ENCODE measurements at regions not wholly inside any gene's neighbourhood (a gene's known extent, or its start where the extent isn't known, plus 50 kb on each side); places are given as distances from the start of the nearest gene placed in this dataset.

DNA sequence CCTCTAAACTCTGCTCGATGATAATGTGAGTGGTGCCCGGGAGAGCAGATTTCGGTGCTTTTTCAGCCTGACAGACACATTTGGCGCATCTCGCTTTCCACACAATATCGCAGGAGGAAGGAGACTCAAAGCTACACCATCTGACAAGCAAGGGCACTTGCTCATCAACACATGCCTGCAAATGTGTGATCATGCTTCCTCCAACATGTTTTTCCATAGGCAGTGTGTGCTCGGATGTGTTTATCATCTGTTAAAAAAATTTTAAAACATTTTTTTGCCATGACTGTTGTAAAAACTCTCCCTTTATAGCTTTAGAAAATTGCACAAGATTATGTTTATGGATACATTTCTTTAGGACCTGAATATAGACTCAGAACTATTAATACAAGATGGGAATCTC, 170.3 kb upstream of the PUDP start:
- Histone ChIP-seq H3K4me1 (no peaks in the 10 kb centered on the region), H3K27ac (no peak overlapping the region), H3K4me3 (no peak overlapping the region), H3K27me3 (no peaks in the 10 kb centered on the region), H3K36me3 (no peaks in the 10 kb centered on the region), H3K9me3 (no peaks in the 10 kb centered on the region)
- in situ Hi-C loops (cut with MboI; ENCODE audit: low pct_ligation_motif_present in 1 of 4, low pct_unique_long_range_greater_than_20kb in 1 of 4, low sequenced_read_pairs in 3 of 4) (no loop called here), intact Hi-C loops (cut with DNase I; ENCODE audit: low total_unique reads) (no loop called here)
- TF ChIP-seq POLR2AphosphoS5 (IDR thresholded peaks at IDR 0.05) (no peak), EP300 (IDR thresholded peaks at IDR 0.05; ENCODE audit: low read depth) (no peak), POLR2A (IDR thresholded peaks at IDR 0.05) (no peak)
- TF ChIP-seq, protein P1, sequence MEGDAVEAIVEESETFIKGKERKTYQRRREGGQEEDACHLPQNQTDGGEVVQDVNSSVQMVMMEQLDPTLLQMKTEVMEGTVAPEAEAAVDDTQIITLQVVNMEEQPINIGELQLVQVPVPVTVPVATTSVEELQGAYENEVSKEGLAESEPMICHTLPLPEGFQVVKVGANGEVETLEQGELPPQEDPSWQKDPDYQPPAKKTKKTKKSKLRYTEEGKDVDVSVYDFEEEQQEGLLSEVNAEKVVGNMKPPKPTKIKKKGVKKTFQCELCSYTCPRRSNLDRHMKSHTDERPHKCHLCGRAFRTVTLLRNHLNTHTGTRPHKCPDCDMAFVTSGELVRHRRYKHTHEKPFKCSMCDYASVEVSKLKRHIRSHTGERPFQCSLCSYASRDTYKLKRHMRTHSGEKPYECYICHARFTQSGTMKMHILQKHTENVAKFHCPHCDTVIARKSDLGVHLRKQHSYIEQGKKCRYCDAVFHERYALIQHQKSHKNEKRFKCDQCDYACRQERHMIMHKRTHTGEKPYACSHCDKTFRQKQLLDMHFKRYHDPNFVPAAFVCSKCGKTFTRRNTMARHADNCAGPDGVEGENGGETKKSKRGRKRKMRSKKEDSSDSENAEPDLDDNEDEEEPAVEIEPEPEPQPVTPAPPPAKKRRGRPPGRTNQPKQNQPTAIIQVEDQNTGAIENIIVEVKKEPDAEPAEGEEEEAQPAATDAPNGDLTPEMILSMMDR (IDR thresholded peaks at IDR 0.05) = no peak
- WGBS, 2 donors (ENCODE audit: low coverage in 1 of 2) = 90% methylated on average over 7 of the region's 7 CpGs; no CpG with 5 or more reads in 1 of the 2 donors
- DNase-seq = no peak

DNA sequence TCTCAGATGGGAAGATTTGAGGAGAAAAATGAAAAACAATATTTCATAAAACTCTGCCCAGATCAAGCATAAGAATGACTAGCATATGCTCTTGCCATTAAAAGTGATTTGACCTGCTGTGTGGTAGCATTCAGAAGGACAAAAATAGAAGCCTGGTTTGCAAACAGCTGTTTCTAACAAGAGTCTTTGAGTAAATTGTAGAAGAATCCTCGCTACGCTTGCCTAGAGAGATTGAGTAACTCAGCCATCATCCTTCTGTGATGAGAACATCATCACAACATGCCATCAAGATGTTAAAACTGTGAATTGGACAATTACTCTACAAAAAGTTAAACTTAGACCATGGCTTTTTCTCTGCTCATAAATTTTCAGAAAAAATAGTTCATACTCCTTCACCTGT, 168.9 kb upstream of the PUDP start:
- no peaks in the 10 kb centered on the region for H3K27me3 ChIP-seq
- DNase-seq = no peak
- no peaks in the 10 kb centered on the region for H3K36me3 ChIP-seq
- no peak overlapping the region for H3K4me3 ChIP-seq
- H3K9me3 ChIP-seq = no peaks in the 10 kb centered on the region
- 86% methylated on average over 2 of the region's 2 CpGs; no CpG with 5 or more reads in 1 of the 2 donors for WGBS, 2 donors (ENCODE audit: low coverage in 1 of 2)
- TF ChIP-seq EP300 (IDR thresholded peaks at IDR 0.05; ENCODE audit: low read depth) (no peak), POLR2AphosphoS5 (IDR thresholded peaks at IDR 0.05) (no peak), POLR2A (IDR thresholded peaks at IDR 0.05) (no peak)
- TF ChIP-seq, protein P1 (IDR thresholded peaks at IDR 0.05) = no peak
- no peaks in the 10 kb centered on the region for H3K4me1 ChIP-seq
- no peak overlapping the region for H3K27ac ChIP-seq
- in situ Hi-C loops (cut with MboI; ENCODE audit: low pct_ligation_motif_present in 1 of 4, low pct_unique_long_range_greater_than_20kb in 1 of 4, low sequenced_read_pairs in 3 of 4) = no loop called here
- intact Hi-C loops (cut with DNase I; ENCODE audit: low total_unique reads) = no loop called here

DNA sequence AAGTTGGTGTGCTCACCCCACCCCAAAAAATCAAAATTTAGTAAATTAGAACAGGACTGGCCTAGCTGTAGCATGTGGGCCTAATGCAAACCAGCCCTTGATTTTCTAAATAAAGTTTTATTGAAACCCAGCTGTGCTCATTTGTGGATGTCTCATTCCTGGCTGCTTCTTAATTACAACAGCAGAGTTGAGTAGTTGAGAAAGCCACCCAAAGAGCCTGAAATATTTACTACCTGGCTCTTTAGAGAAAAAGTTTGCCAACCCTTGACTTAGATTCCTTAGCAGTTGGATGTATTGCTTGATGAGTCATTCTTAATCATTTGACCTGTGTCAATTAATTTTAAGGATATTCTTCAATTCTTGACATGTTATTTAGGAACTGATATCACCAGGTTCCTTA, 168.3 kb upstream of the PUDP start:
- TF ChIP-seq EP300 (IDR thresholded peaks at IDR 0.05; ENCODE audit: low read depth) (no peak), POLR2A (IDR thresholded peaks at IDR 0.05) (no peak), POLR2AphosphoS5 (IDR thresholded peaks at IDR 0.05) (no peak)
- TF ChIP-seq, protein P1 (IDR thresholded peaks at IDR 0.05) = no peak
- Histone ChIP-seq H3K27ac (no peak overlapping the region), H3K27me3 (no peaks in the 10 kb centered on the region), H3K36me3 (no peaks in the 10 kb centered on the region), H3K9me3 (no peaks in the 10 kb centered on the region), H3K4me1 (no peaks in the 10 kb centered on the region), H3K4me3 (no peak overlapping the region)
- intact Hi-C loops (cut with DNase I; ENCODE audit: low total_unique reads) (no loop called here), in situ Hi-C loops (cut with MboI; ENCODE audit: low pct_ligation_motif_present in 1 of 4, low pct_unique_long_range_greater_than_20kb in 1 of 4, low sequenced_read_pairs in 3 of 4) (no loop called here)
- no peak for DNase-seq

DNA sequence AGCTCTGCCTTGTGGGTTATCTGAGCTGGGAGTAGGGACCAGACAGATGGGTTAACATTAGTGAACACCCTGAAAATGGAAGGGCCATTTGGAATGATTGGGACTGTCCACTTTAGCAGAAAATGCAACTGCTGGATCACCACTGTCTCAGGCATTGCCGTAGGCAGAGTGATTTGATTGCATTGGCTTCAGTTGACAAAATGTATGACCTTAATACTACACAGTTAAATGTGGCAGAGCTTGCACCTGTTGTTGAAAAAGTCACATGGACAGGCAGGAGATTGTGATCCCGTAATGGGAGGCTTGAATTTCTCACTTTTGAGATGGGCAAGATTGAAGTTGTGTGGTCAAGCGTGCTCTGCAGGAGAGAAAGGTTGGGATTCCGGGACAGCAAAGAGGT, 166.5 kb upstream of the PUDP start:
- Histone ChIP-seq H3K4me1 (no peaks in the 10 kb centered on the region), H3K36me3 (no peaks in the 10 kb centered on the region), H3K4me3 (no peak overlapping the region), H3K27ac (no peak overlapping the region), H3K27me3 (no peaks in the 10 kb centered on the region), H3K9me3 (no peaks in the 10 kb centered on the region)
- intact Hi-C loops (cut with DNase I; ENCODE audit: low total_unique reads) = no loop called here
- TF ChIP-seq EP300 (IDR thresholded peaks at IDR 0.05; ENCODE audit: low read depth) (no peak), POLR2AphosphoS5 (IDR thresholded peaks at IDR 0.05) (no peak), POLR2A (IDR thresholded peaks at IDR 0.05) (no peak)
- TF ChIP-seq, protein P1 (IDR thresholded peaks at IDR 0.05) = no peak
- no peak for DNase-seq
- 93 to 95% methylated on average over 3 to 4 of the region's 4 CpGs for WGBS, 2 donors (ENCODE audit: low coverage in 1 of 2)
- in situ Hi-C loops (cut with MboI; ENCODE audit: low pct_ligation_motif_present in 1 of 4, low pct_unique_long_range_greater_than_20kb in 1 of 4, low sequenced_read_pairs in 3 of 4) = no loop called here
